GM21528 (cell line): ENCODE measurements at regions not wholly inside any gene's neighbourhood (a gene's known extent, or its start where the extent isn't known, plus 50 kb on each side); places are given as distances from the start of the nearest gene placed in this dataset.

Source experiments
- ATAC-seq: cut with Tn5 transposase; IDR thresholded peaks from one replicate; pipeline ENCODE4 v1.9.1; 2021; ENCODE audit warnings: mild to moderate bottlenecking, moderate library complexity; ENCODE audit not compliant: unreplicated experiment, low FRiP score

DNA sequence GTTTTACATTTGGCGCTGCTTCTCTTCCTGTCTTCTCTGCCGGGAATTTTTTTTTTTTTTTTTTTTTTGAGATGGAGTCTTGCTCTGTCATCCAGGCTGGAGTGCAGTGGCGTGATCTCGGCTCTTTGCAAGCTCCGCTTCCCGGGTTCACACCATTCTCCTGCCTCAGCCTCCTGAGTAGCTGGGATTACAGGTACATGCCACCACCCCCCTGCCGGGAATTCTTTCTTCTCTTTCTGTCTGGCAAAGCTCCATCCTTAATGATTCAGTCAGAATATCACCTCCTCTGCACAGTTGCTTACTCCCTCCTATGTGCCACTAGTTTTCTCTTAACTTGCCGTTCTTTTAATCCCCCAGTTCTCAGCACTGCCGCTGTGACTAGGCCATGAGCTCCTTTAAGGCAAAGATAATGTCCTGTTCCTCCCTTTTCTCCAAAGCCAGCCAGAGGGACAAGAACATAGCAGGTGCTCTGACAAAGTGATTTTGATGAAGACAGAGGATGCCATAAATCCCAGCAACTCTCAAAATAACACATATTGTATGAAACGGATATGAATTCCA lies 112.1 kb upstream of the LRATD1 start:
- ATAC-seq: no peak

GRCh38 chr2:14524041-14524802 lies 108.3 kb upstream of the LRATD1 start:
- no peak for ATAC-seq

- no peak for ATAC-seq
Observed at GRCh38 chr2:14524803-14525080, 107.8 kb upstream of the LRATD1 start.

DNA sequence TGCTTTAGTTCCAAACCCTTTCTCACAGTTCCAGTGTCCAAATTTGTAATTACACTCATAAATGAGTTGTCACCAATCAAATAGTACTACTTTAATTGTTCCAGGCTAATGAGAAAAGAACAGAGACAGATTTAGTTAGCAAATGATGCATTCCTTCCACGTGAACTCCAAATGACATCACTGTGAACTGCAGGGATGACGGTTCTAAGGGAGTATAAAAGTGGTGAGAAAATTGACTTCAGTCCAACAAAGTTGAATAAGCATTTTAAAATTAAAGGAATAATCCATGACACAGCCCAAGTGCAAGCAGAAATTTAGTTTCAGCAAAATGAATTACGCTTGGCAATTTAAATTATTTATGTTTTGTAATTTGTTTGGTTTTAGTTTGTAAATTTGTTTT lies 102.0 kb upstream of the LRATD1 start:
- ATAC-seq: no peak

DNA sequence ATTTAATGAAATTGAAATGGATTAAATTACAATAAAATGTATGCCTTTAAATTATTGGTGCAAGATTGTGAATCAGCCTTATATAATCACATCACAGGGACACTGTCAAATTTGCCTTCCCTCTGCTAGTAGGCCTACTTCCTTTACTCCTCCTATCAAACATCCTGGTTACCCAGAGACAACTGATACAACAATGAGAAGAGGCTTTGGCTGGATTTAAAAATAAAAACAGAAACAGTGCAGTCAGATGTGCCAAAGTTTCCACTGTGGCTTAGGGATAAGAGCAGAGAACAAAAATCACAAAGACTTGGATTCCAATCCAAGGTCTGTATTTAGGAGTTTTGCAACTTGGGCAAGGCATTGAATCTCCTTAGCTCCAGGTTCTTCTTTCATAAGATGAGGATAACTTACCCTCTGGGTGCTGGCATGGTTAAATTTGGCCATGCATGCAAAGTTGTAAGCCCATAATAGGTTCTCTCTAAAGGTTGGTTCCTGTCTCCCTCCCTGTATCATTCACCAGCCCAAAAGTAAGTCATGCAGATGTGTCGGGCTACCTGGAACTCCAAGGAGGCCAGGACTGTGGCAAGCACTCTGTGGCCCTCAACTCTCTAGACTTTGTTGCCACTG lies 99.3 kb upstream of the LRATD1 start:
- no peak for ATAC-seq

DNA sequence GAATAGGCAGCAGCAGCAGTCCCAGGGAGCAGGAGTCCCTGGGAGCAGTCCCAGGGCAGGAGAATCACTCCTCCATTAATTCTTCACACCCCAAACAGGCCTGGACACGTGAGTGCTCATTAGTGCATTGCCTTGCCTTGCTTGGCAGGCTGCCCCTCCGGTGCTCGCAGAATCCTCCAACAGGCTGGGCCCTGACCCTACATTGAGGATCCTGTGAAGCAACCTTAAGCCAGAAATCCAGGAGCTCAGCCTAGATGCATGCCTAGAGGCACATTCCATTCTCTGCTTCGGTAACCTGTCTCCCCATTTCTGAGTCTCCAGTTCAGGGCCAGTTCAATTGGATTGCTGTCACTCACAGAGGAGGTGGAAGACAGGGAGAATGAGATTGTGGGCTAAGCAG lies 97.4 kb upstream of the LRATD1 start:
- ATAC-seq: no peak

- no peak for ATAC-seq
Observed at GRCh38 chr2:14536976-14537375, 95.5 kb upstream of the LRATD1 start.

DNA sequence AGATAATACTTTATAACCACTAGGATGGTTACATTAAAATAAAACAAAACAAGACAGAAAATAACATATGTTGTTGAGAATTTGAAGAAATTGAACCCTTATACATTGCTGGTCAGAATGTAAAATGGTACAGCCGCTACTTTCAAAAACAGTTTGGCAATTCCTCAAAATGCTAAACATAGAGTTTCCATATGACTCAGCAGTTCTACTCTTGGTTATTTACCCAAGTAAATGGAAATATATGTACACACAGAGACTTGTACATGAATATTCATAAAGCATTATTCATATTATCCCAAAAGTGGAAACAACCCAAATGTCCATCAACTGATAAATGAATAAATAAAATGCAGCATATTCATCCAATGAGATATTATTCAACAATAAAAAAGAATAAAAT lies 92.5 kb upstream of the LRATD1 start:
- ATAC-seq: no peak

DNA sequence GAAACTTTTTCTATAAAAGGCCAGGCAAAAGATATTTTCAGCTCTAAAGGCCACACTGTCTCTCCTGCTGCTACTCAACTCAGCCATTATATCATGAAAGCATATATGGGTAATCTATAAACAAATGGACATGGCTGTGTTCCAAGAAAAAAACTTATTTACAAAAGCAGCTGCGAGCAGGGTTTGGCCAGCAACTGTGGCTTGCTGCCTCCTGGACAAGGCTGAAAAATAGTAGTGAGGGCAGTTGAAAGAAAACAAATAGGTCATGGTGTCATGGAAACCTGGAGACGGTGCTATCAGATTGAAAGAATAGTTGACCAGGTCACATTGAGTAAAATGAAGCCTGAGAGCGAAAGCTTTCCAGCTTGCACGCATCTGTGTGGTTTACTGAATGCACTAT lies 89.2 kb upstream of the LRATD1 start:
- no peak for ATAC-seq

DNA sequence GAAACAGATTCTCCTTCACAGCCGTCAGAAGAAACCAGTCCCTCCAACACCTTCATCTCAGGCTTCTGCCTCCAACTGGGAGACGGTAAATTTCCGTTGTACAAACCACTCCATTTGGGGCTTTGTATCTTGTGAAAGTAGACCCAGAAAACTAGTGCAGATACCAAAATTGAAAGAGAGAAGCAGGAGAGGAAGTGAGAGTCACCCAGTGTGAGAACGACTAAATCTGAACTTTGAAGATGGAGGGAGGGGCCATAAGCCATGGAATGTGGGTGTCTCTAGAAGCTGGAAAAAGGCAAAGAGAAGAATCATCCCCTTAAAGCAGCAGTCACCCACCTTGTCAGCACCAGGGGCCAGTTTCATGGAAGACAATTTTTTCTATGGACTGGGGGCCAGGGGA lies 88.3 kb upstream of the LRATD1 start:
- no peak for ATAC-seq

DNA sequence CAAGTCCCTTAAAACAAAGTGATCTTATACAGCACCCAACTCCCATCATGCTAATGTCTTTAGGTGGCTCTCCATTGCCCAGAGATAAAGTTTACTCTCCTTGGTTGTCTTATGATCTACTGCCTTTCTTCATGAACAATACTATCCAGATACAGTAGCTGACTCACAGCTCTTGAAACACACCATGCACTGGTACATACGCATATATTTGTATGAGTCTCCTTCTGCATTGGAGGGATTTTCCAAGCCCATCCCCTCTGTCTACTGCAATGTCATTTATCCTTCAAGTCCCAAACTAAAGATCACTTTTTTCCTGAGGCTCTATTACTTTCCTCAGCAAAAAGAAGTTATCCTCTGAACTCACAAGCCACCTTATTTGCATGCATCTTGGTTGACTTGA lies 84.7 kb upstream of the LRATD1 start:
- ATAC-seq: no peak

DNA sequence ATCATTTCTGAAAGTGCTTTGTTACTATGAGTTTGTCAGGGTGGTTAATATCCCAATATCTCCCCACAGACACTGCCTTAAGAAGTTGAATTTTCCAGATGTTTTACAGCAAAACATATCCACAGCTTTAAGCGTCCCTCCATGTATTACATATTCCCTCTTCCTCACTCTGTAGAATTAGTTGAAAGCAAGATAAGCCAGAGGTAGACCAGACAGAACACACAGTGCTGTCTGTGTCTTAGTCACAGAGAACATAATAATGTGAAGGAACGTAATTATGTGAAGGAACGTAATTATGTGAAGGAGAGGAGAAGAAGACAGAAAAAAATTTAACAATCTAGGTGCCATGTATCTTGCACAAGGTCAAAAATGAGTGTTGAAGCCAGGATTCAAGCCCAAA lies 81.9 kb upstream of the LRATD1 start:
- ATAC-seq: no peak

GRCh38 chr2:14551069-14551468 lies 81.4 kb upstream of the LRATD1 start:
- ATAC-seq: no peak

- no peak for ATAC-seq
Observed at GRCh38 chr2:14552286-14552685, 80.2 kb upstream of the LRATD1 start.

- ATAC-seq: no peak
Observed at GRCh38 chr2:14552818-14553217, 79.7 kb upstream of the LRATD1 start.

DNA sequence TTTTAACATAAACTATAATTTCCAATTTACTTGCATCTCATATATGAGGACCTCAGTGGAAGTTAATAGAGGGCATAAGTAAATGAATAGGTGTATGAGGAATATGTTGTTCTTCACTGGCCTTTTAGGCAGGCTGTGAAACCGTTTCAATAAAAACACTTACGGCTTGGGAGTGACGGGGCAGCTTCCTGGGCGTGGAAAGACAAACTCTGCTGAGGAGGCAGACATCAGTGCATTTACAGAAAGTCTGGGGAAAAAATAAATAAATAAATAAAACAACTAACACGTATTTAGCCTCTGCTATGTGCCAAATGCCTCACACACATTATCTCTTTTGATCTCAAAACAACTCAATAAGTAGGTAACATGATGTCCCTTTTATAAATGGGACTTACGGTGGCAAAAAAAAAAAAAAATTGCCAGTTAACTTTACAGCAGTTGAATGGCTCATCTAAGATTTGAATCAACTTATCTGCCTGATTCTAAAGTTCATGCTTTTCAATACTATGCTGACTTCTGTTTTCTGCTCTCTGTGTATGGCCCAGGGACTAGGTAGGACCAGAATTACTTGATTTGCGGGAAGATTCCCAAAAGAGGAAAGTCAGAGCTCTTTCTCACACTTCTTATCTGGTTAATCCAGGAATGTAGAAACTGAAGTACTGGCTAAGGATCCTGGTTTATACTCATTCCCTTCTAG lies 77.5 kb upstream of the LRATD1 start:
- ATAC-seq: no peak

GRCh38 chr2:14557111-14557510 lies 75.4 kb upstream of the LRATD1 start:
- no peak for ATAC-seq

- ATAC-seq: no peak
Observed at GRCh38 chr2:14557916-14558315, 74.6 kb upstream of the LRATD1 start.

GRCh38 chr2:14558335-14558919 lies 74.1 kb upstream of the LRATD1 start:
- ATAC-seq: no peak

GRCh38 chr2:14560716-14561115 lies 71.8 kb upstream of the LRATD1 start:
- no peak for ATAC-seq

- ATAC-seq: no peak
Observed at GRCh38 chr2:14563324-14563723, 69.2 kb upstream of the LRATD1 start.
